ENCODE measurements at regions not wholly inside any gene's neighbourhood (a gene's known extent, or its start where the extent isn't known, plus 50 kb on each side); places are given as distances from the start of the nearest gene placed in this dataset.

GRCh38 chr16:19945934-19946333 is 61.3 kb upstream of the GPRC5B start:
- no peaks in the 10 kb centered on the region for H4K20me1 ChIP-seq (ENCODE audit: control insufficient read depth, insufficient read depth, low read depth, low read length)
- no peak overlapping the region for H3K4me2 ChIP-seq (ENCODE audit: low read length)
- no peak overlapping the region for H3K4me3 ChIP-seq (ENCODE audit: low read length)
- H3K27me3 ChIP-seq (ENCODE audit: control insufficient read depth, low read length), result no peaks in the 10 kb centered on the region
- H3K27ac ChIP-seq (ENCODE audit: low read depth, low read length), result no peak overlapping the region
- no peaks in the 10 kb centered on the region for H3K36me3 ChIP-seq (ENCODE audit: control insufficient read depth, low read length)
- H3F3A ChIP-seq (ENCODE audit: control insufficient read depth, insufficient read depth), result no peaks in the 10 kb centered on the region
- no peaks in the 10 kb centered on the region for H3K4me1 ChIP-seq (ENCODE audit: control insufficient read depth, low read length)
- H3K9me2 ChIP-seq (replicated peaks; ENCODE audit: control insufficient read depth, low read length), result no peaks in the 10 kb centered on the region
- TF ChIP-seq CTCF (IDR thresholded peaks at IDR 0.05; ENCODE audit: low read depth, low read length, poor library complexity, severe bottlenecking) (no peak), EZH2phosphoT487 (IDR thresholded peaks at IDR 0.05; ENCODE audit: borderline replicate concordance, low read length) (no peak)
- H3K79me2 ChIP-seq (ENCODE audit: control insufficient read depth, low read length), result no peaks in the 10 kb centered on the region
- H3K9me3 ChIP-seq (ENCODE audit: control insufficient read depth, insufficient read depth, low read length), result no peaks in the 10 kb centered on the region

GRCh38 chr16:19940195-19940594 is 55.5 kb upstream of the GPRC5B start:
- H3K4me3 ChIP-seq (ENCODE audit: low read length), result no peak overlapping the region
- no peaks in the 10 kb centered on the region for H3K79me2 ChIP-seq (ENCODE audit: control insufficient read depth, low read length)
- no peaks in the 10 kb centered on the region for H4K20me1 ChIP-seq (ENCODE audit: control insufficient read depth, insufficient read depth, low read depth, low read length)
- H3K4me2 ChIP-seq (ENCODE audit: low read length), result no peak overlapping the region
- TF ChIP-seq CTCF (IDR thresholded peaks at IDR 0.05; ENCODE audit: low read depth, low read length, poor library complexity, severe bottlenecking) (no peak), EZH2phosphoT487 (IDR thresholded peaks at IDR 0.05; ENCODE audit: borderline replicate concordance, low read length) (no peak)
- no peaks in the 10 kb centered on the region for H3F3A ChIP-seq (ENCODE audit: control insufficient read depth, insufficient read depth)
- no peaks in the 10 kb centered on the region for H3K36me3 ChIP-seq (ENCODE audit: control insufficient read depth, low read length)
- no peak overlapping the region for H3K27ac ChIP-seq (ENCODE audit: low read depth, low read length)
- no peaks in the 10 kb centered on the region for H3K4me1 ChIP-seq (ENCODE audit: control insufficient read depth, low read length)
- H3K27me3 ChIP-seq (ENCODE audit: control insufficient read depth, low read length), result no peaks in the 10 kb centered on the region
- H3K9me2 ChIP-seq (replicated peaks; ENCODE audit: control insufficient read depth, low read length), result no peaks in the 10 kb centered on the region
- H3K9me3 ChIP-seq (ENCODE audit: control insufficient read depth, insufficient read depth, low read length), result no peaks in the 10 kb centered on the region

GRCh38 chr16:19939553-19939952 is 54.9 kb upstream of the GPRC5B start:
- no peaks in the 10 kb centered on the region for H3K36me3 ChIP-seq (ENCODE audit: control insufficient read depth, low read length)
- no peaks in the 10 kb centered on the region for H3K9me3 ChIP-seq (ENCODE audit: control insufficient read depth, insufficient read depth, low read length)
- no peak overlapping the region for H3K4me3 ChIP-seq (ENCODE audit: low read length)
- H3K9me2 ChIP-seq (replicated peaks; ENCODE audit: control insufficient read depth, low read length), result no peaks in the 10 kb centered on the region
- H3K4me1 ChIP-seq (ENCODE audit: control insufficient read depth, low read length), result no peaks in the 10 kb centered on the region
- no peaks in the 10 kb centered on the region for H3K79me2 ChIP-seq (ENCODE audit: control insufficient read depth, low read length)
- no peaks in the 10 kb centered on the region for H3F3A ChIP-seq (ENCODE audit: control insufficient read depth, insufficient read depth)
- no peaks in the 10 kb centered on the region for H3K27me3 ChIP-seq (ENCODE audit: control insufficient read depth, low read length)
- H3K27ac ChIP-seq (ENCODE audit: low read depth, low read length), result no peak overlapping the region
- no peaks in the 10 kb centered on the region for H4K20me1 ChIP-seq (ENCODE audit: control insufficient read depth, insufficient read depth, low read depth, low read length)
- no peak overlapping the region for H3K4me2 ChIP-seq (ENCODE audit: low read length)
- no peak for TF ChIP-seq EZH2phosphoT487 (IDR thresholded peaks at IDR 0.05; ENCODE audit: borderline replicate concordance, low read length)
- TF ChIP-seq CTCF (IDR thresholded peaks at IDR 0.05; ENCODE audit: low read depth, low read length, poor library complexity, severe bottlenecking), result no peak

GRCh38 chr16:19938536-19938935 is 53.9 kb upstream of the GPRC5B start:
- H3K4me3 ChIP-seq (ENCODE audit: low read length), result no peak overlapping the region

More at GRCh38 chr16:19938536-19938935, 53.9 kb upstream of the GPRC5B start:
- TF ChIP-seq EZH2phosphoT487 (IDR thresholded peaks at IDR 0.05; ENCODE audit: borderline replicate concordance, low read length) (no peak), CTCF (IDR thresholded peaks at IDR 0.05; ENCODE audit: low read depth, low read length, poor library complexity, severe bottlenecking) (no peak)
- Histone ChIP-seq H3K9me3 (ENCODE audit: control insufficient read depth, insufficient read depth, low read length) (no peaks in the 10 kb centered on the region), H3K27ac (ENCODE audit: low read depth, low read length) (no peak overlapping the region), H3K27me3 (ENCODE audit: control insufficient read depth, low read length) (no peaks in the 10 kb centered on the region), H3K36me3 (ENCODE audit: control insufficient read depth, low read length) (no peaks in the 10 kb centered on the region), H4K20me1 (ENCODE audit: control insufficient read depth, insufficient read depth, low read depth, low read length) (no peaks in the 10 kb centered on the region), H3K9me2 (replicated peaks; ENCODE audit: control insufficient read depth, low read length) (no peaks in the 10 kb centered on the region), H3K79me2 (ENCODE audit: control insufficient read depth, low read length) (no peaks in the 10 kb centered on the region), H3K4me2 (ENCODE audit: low read length) (no peak overlapping the region), H3F3A (ENCODE audit: control insufficient read depth, insufficient read depth) (no peaks in the 10 kb centered on the region), H3K4me1 (ENCODE audit: control insufficient read depth, low read length) (no peaks in the 10 kb centered on the region)
